ENCODE measurements at regions not wholly inside any gene's neighbourhood (a gene's known extent, or its start where the extent isn't known, plus 50 kb on each side); places are given as distances from the start of the nearest gene placed in this dataset.

DNA sequence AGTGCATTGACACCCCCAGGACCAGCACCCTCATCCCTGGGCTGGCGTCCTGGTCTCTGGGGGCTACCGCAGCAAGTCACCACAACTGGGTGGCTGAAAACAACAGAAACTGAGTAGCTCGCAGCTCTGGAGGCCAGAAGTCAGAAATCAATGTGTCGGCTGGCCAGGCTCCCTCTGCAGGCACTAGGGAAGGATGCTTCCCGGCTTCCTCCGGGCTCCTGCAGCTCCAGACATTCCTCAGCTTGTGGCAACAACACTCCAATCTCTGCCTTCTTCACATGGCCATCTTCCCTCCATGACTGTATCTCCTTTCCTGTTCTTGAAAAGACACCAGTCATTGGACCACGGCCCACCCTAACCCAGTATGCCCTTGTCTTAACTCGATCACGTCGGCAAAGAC is 224.2 kb downstream of the NPHP4 start:
- TF ChIP-seq FOXP2 (optimal IDR thresholded peaks at IDR 0.05; ENCODE audit: borderline replicate concordance, extremely low read depth, extremely low read length, insufficient read depth) (no peak), SIN3A (IDR thresholded peaks at IDR 0.05; ENCODE audit: borderline replicate concordance, insufficient read depth, low read length) (no peak), TAF1 (IDR thresholded peaks at IDR 0.05; ENCODE audit: borderline replicate concordance, insufficient read depth, low read length) (no peak)

DNA sequence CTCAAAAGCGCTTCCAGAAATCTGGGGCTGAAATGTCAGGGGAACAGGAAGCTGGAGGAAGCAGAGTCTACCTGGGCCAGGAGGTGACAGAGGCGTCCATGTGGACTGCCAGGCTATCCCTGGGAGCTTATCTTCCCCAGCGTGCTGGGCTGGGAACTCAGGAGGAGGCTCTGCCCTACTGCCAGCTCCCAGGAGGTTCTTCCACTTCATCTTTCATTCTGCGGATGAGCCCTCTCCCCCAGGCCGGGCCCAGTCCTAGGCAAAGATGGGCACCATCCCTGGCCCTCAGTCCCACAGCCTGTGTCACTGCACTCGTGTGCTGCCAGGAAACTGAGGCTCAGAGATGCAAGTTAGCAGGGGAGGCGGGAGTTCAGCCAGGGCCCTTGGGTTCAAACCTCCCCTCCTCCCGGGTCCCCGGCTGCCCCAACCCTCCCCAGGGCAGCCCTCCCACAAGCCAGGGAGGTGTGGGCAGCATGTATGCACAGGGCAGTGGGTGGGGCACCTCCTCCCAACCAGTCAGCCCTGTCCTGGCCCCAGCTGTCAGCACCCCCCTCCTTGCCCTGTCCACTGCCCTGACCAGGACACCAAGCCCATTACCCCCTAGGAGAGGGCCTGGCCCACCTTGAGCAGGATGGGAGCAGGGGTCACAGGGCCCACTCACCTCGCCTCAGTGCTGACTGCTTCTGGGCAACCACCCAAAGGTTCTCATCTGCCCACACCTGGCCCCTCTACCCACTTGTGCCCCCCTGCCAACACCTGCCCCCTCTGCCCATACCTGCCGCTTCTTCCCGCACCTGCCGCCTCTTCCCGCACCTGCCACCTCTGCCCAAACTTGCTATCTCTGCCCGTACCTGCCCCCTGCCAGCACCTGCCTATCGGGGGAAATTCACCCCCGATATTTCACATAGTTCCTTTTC is 226.0 kb downstream of the NPHP4 start:
- no peak for TF ChIP-seq FOXP2 (optimal IDR thresholded peaks at IDR 0.05; ENCODE audit: borderline replicate concordance, extremely low read depth, extremely low read length, insufficient read depth)
- no peak for TF ChIP-seq TAF1 (IDR thresholded peaks at IDR 0.05; ENCODE audit: borderline replicate concordance, insufficient read depth, low read length)
- TF ChIP-seq, protein P1, sequence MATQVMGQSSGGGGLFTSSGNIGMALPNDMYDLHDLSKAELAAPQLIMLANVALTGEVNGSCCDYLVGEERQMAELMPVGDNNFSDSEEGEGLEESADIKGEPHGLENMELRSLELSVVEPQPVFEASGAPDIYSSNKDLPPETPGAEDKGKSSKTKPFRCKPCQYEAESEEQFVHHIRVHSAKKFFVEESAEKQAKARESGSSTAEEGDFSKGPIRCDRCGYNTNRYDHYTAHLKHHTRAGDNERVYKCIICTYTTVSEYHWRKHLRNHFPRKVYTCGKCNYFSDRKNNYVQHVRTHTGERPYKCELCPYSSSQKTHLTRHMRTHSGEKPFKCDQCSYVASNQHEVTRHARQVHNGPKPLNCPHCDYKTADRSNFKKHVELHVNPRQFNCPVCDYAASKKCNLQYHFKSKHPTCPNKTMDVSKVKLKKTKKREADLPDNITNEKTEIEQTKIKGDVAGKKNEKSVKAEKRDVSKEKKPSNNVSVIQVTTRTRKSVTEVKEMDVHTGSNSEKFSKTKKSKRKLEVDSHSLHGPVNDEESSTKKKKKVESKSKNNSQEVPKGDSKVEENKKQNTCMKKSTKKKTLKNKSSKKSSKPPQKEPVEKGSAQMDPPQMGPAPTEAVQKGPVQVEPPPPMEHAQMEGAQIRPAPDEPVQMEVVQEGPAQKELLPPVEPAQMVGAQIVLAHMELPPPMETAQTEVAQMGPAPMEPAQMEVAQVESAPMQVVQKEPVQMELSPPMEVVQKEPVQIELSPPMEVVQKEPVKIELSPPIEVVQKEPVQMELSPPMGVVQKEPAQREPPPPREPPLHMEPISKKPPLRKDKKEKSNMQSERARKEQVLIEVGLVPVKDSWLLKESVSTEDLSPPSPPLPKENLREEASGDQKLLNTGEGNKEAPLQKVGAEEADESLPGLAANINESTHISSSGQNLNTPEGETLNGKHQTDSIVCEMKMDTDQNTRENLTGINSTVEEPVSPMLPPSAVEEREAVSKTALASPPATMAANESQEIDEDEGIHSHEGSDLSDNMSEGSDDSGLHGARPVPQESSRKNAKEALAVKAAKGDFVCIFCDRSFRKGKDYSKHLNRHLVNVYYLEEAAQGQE (IDR thresholded peaks at IDR 0.05; ENCODE audit: insufficient read depth in 1 of 2, low read depth in 2 of 2, low read length in 2 of 2): no peak
- no peak for TF ChIP-seq POLR2AphosphoS5 (IDR thresholded peaks at IDR 0.05; ENCODE audit: low read depth, low read length)
- no peak for TF ChIP-seq SIN3A (IDR thresholded peaks at IDR 0.05; ENCODE audit: borderline replicate concordance, insufficient read depth, low read length)

DNA sequence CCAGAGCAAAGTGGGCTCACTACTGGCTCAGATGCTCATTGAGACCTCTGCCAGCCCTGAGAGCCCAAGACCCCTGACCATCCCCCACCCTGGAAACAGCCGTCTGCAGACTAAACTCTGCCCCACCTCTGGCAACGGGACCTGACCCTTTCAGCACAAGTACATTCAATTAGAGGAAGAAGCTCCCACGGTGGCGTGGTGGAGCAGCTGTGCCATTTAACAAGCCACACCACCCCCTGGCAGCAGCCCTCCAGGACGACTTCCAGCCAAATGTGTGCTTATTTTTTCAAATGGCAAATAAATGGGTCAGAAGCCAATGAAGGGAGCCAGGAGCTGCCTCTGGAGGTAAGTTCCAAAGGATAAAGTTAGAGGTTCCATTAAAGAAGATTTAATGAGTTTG is 226.7 kb downstream of the NPHP4 start:
- TF ChIP-seq SIN3A (IDR thresholded peaks at IDR 0.05; ENCODE audit: borderline replicate concordance, insufficient read depth, low read length): no peak
- no peak for TF ChIP-seq POLR2AphosphoS5 (IDR thresholded peaks at IDR 0.05; ENCODE audit: low read depth, low read length)
- TF ChIP-seq, protein P1 (IDR thresholded peaks at IDR 0.05; ENCODE audit: insufficient read depth in 1 of 2, low read depth in 2 of 2, low read length in 2 of 2): no peak
- TF ChIP-seq TAF1 (IDR thresholded peaks at IDR 0.05; ENCODE audit: borderline replicate concordance, insufficient read depth, low read length): no peak
- TF ChIP-seq FOXP2 (optimal IDR thresholded peaks at IDR 0.05; ENCODE audit: borderline replicate concordance, extremely low read depth, extremely low read length, insufficient read depth): no peak

DNA sequence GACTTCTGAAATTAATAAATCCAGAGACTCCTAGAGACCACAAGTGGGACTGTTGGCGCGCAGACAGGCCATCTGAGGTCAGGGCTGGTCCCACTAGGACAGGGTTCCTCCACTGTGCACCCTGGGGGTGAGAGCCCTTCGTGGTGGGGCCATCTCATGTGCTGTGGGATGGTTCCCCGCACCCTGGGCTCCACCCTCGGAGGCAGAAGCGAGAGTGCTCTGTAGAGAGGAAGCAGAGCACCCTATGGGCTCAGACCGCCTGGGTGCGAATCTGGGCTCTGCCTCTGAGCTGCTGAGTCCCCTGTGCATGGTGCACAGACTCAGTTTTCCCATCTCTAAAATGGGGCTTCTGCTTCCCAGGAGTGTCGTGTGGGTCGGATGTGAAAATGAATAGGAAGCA is 227.3 kb downstream of the NPHP4 start:
- TF ChIP-seq SIN3A (IDR thresholded peaks at IDR 0.05; ENCODE audit: borderline replicate concordance, insufficient read depth, low read length) (no peak), TAF1 (IDR thresholded peaks at IDR 0.05; ENCODE audit: borderline replicate concordance, insufficient read depth, low read length) (no peak), FOXP2 (optimal IDR thresholded peaks at IDR 0.05; ENCODE audit: borderline replicate concordance, extremely low read depth, extremely low read length, insufficient read depth) (no peak), POLR2AphosphoS5 (IDR thresholded peaks at IDR 0.05; ENCODE audit: low read depth, low read length) (no peak)
- TF ChIP-seq, protein P1 (IDR thresholded peaks at IDR 0.05; ENCODE audit: insufficient read depth in 1 of 2, low read depth in 2 of 2, low read length in 2 of 2): no peak

DNA sequence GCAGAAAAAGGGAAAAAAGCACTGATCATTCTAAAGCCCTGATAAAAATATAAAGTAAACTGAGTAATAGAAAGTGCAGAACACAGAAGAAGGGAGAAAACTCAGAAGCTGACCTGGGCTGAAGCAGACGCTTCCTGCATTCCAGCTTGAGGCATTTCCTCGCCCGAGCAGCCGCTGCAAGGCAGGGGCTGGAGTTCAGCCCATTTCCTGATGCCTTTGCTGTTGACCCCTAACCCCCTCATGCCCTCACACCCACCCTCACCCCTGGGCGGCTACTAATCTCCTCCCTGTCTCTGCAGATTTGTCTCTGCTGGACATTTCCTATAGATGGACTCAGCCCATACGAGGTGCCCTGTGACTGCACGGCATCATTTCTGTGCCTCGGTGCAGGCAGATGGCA is 227.8 kb downstream of the NPHP4 start:
- no peak for TF ChIP-seq FOXP2 (optimal IDR thresholded peaks at IDR 0.05; ENCODE audit: borderline replicate concordance, extremely low read depth, extremely low read length, insufficient read depth)
- TF ChIP-seq, protein P1 (IDR thresholded peaks at IDR 0.05; ENCODE audit: insufficient read depth in 1 of 2, low read depth in 2 of 2, low read length in 2 of 2): no peak
- no peak for TF ChIP-seq TAF1 (IDR thresholded peaks at IDR 0.05; ENCODE audit: borderline replicate concordance, insufficient read depth, low read length)
- no peak for TF ChIP-seq SIN3A (IDR thresholded peaks at IDR 0.05; ENCODE audit: borderline replicate concordance, insufficient read depth, low read length)
- no peak for TF ChIP-seq POLR2AphosphoS5 (IDR thresholded peaks at IDR 0.05; ENCODE audit: low read depth, low read length)

Data from PFSK-1 (cell line).